Astrocyte of the spinal cord (primary cell): ENCODE measurements at regions not wholly inside any gene's neighbourhood (a gene's known extent, or its start where the extent isn't known, plus 50 kb on each side); places are given as distances from the start of the nearest gene placed in this dataset.

ENCODE experiments used
- DNase-seq: peaks from one replicate; pipeline ENCODE4 v3.0.0; 2011; ENCODE audit warnings: low read depth, low spot score
- H3K4me3 ChIP-seq: 2 replicates; pipeline ENCODE4 v1.5.1; 2011; ENCODE audit warnings: low read depth, mild to moderate bottlenecking, low read length, moderate library complexity
- CTCF ChIP-seq: IDR thresholded peaks from 2 replicates; pipeline ENCODE4 v1.5.1; 2012; ENCODE audit warnings: low read depth, mild to moderate bottlenecking, low read length, inconsistent platforms
- in situ Hi-C: cut with HindIII; loops from 2 replicates; pipeline ENCODE4 v1.10.0; 2017; ENCODE audit warnings: low sequenced_read_pairs

DNA sequence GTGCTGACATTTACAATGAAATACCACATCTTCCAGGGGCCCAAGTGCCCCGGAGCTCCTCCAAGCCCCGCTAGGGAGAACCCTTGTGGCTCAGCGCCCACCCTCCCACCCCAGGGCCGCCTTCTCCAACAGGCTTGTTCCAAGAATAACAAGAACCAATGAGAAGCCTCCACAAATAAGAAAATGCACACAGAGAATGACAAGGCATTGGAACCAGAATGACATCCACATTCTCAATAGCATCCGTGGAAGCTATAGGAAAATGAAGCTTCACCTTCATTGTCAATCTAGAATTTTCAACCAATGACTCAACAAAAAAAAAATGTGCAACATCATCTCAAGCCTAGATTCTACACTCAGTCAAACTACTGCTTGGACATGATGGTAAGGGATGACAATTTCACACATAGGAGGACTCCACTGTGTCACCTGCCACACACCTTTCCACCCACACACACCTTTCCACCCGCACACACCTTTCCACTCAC, 50.4 kb upstream of the PPP2R2D start:
- in situ Hi-C loops: no loop called here
- H3K4me3 ChIP-seq: no peak overlapping the region
- no peak for TF ChIP-seq CTCF
- no peak for DNase-seq
